Breast epithelium (tissue), 3 donors: ENCODE measurements at regions not wholly inside any gene's neighbourhood (a gene's known extent, or its start where the extent isn't known, plus 50 kb on each side); places are given as distances from the start of the nearest gene placed in this dataset.

Experiments
- CTCF ChIP-seq, 3 donors: fragments of 450-650 bp; IDR thresholded peaks; one replicate each; pipeline ENCODE4 v1.5.1; 2016 to 2017; ENCODE audit warnings: antibody characterized with exemption in 3 of 3, mild to moderate bottlenecking in 3 of 3, moderate library complexity in 3 of 3
- POLR2A ChIP-seq: fragments of 450-650 bp; IDR thresholded peaks from one replicate; pipeline ENCODE4 v1.6.1; 2016; ENCODE audit warnings: antibody characterized with exemption, mild to moderate bottlenecking, moderate library complexity
- POLR2AphosphoS5 ChIP-seq, 3 donors: sonication (generic); formaldehyde crosslinking; IDR thresholded peaks; one replicate each; pipeline ENCODE4 v1.6.1; 2017; ENCODE audit warnings: antibody characterized with exemption in 3 of 3

GRCh38 chr2:75865702-75866101, 155.0 kb upstream of the GCFC2 start:
- no peak for TF ChIP-seq POLR2AphosphoS5 (IDR thresholded peaks at IDR 0.05)
- no peak for TF ChIP-seq CTCF (IDR thresholded peaks at IDR 0.05)
- no peak for TF ChIP-seq POLR2A
